ENCODE measurements at regions not wholly inside any gene's neighbourhood (a gene's known extent, or its start where the extent isn't known, plus 50 kb on each side); places are given as distances from the start of the nearest gene placed in this dataset.

DNA sequence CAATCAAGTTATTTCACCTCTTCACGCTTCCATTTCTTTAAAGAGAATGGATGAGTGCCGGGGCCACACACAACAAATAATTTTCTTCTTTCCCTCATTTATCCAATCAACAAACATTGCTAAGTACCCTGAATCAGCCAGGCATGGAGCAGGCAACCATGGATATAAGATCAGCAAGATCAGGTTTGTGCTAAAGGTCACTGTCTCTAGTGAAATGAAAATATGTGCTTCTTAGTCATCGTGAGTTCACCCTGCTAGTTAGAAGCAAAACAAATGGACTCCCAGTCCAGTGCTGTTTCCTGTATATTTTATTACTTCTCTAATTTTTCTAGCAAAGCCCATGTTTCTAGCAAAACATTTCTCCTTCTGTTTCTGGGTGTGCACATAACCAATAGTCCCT is 629.2 kb downstream of the BNC2 start:
- in situ Hi-C loops (cut with MboI): no loop called here
- H3K27me3 ChIP-seq (ENCODE audit: control insufficient read depth in 2 of 2, insufficient read depth in 2 of 2, low read length in 2 of 2): no peaks in the 10 kb centered on the region
- no peak overlapping the region for H3K9ac ChIP-seq (ENCODE audit: insufficient read depth in 1 of 2, low read depth in 2 of 2, low read length in 2 of 2)
- DNase-seq (ENCODE audit: extremely low read depth in 1 of 4, low spot score in 3 of 4) (no peak), ATAC-seq (no peak), FAIRE-seq (no peak)
- POLR2A ChIA-PET: no interaction called here
- CTCF ChIA-PET (ENCODE audit: low intra/inter-chr PET ratio): no interaction called here
- no peaks in the 10 kb centered on the region for H3K9me1 ChIP-seq (ENCODE audit: control insufficient read depth, insufficient read depth, low read length)
- no TSS peak for BruUV-seq (replicated peaks)
- H3K27ac ChIP-seq (ENCODE audit: extremely low read depth, low read depth, low read length): no peak overlapping the region
- H3K4me1 ChIP-seq (replicated peaks in 1 of 2; ENCODE audit: control insufficient read depth in 2 of 2, insufficient read depth in 2 of 2, low read length in 2 of 2): no peaks in the 10 kb centered on the region
- H2AFZ ChIP-seq (ENCODE audit: low read depth, low read length): no peak overlapping the region
- no peaks in the 10 kb centered on the region for H4K20me1 ChIP-seq (replicated peaks; ENCODE audit: control insufficient read depth, insufficient read depth, low read length)
- intact Hi-C loops (cut with micrococcal nuclease): no loop called here
- H3K4me3 ChIP-seq: no peak overlapping the region
- no peaks in the 10 kb centered on the region for H3K9me3 ChIP-seq (replicated peaks; ENCODE audit: control insufficient read depth, insufficient read depth, low read depth, low read length)
- no peaks in the 10 kb centered on the region for H3K36me3 ChIP-seq (ENCODE audit: control insufficient read depth, insufficient read depth, low read length)
- WGBS (ENCODE audit: insufficient coverage, low coverage, missing lambda C conversion rate): 0% methylated on average over 3 of the region's 3 CpGs
- H3K79me2 ChIP-seq (ENCODE audit: control insufficient read depth, insufficient read depth, low read length): no peaks in the 10 kb centered on the region
- no peak for TF ChIP-seq ARID1B (IDR thresholded peaks at IDR 0.05)
- no peak for TF ChIP-seq CBFA2T2 (conservative IDR thresholded peaks at IDR 0.05)
- TF ChIP-seq NKRF (IDR thresholded peaks at IDR 0.05; ENCODE audit: borderline replicate concordance): no peak
- TF ChIP-seq ZNF134 (CRISPR knock-in tag; conservative IDR thresholded peaks at IDR 0.05): no peak
- TF ChIP-seq ZNF174 (CRISPR knock-in tag; IDR thresholded peaks at IDR 0.05): no peak
- TF ChIP-seq ZFX (CRISPR knock-in tag; IDR thresholded peaks at IDR 0.05): no peak
- H3K4me2 ChIP-seq (ENCODE audit: insufficient read depth, low read length): no peak overlapping the region

- no peaks in the 10 kb centered on the region for H3K36me3 ChIP-seq (ENCODE audit: control insufficient read depth, insufficient read depth, low read length)
- no peak for DNase-seq (ENCODE audit: extremely low read depth in 1 of 4, low spot score in 3 of 4)
- no peak overlapping the region for H3K9ac ChIP-seq (ENCODE audit: insufficient read depth in 1 of 2, low read depth in 2 of 2, low read length in 2 of 2)
- POLR2A ChIA-PET: no interaction called here
- FAIRE-seq: no peak
- ATAC-seq: no peak
- H4K20me1 ChIP-seq (replicated peaks; ENCODE audit: control insufficient read depth, insufficient read depth, low read length): no peaks in the 10 kb centered on the region
- no peak overlapping the region for H2AFZ ChIP-seq (ENCODE audit: low read depth, low read length)
- CTCF ChIA-PET (ENCODE audit: low intra/inter-chr PET ratio): no interaction called here
- in situ Hi-C loops (cut with MboI) (no loop called here), intact Hi-C loops (cut with micrococcal nuclease) (no loop called here)
- H3K27me3 ChIP-seq (ENCODE audit: control insufficient read depth in 2 of 2, insufficient read depth in 2 of 2, low read length in 2 of 2): no peaks in the 10 kb centered on the region
- no peaks in the 10 kb centered on the region for H3K9me1 ChIP-seq (ENCODE audit: control insufficient read depth, insufficient read depth, low read length)
- no peak overlapping the region for H3K27ac ChIP-seq (ENCODE audit: extremely low read depth, low read depth, low read length)
- no peaks in the 10 kb centered on the region for H3K79me2 ChIP-seq (ENCODE audit: control insufficient read depth, insufficient read depth, low read length)
- H3K9me3 ChIP-seq (replicated peaks; ENCODE audit: control insufficient read depth, insufficient read depth, low read depth, low read length): no peaks in the 10 kb centered on the region
- BruUV-seq (replicated peaks): no TSS peak
- H3K4me1 ChIP-seq (replicated peaks in 1 of 2; ENCODE audit: control insufficient read depth in 2 of 2, insufficient read depth in 2 of 2, low read length in 2 of 2): no peaks in the 10 kb centered on the region
- 0% methylated on average over 2 of the region's 5 CpGs for WGBS (ENCODE audit: insufficient coverage, low coverage, missing lambda C conversion rate)
- no peak overlapping the region for H3K4me3 ChIP-seq
- H3K4me2 ChIP-seq (ENCODE audit: insufficient read depth, low read length): no peak overlapping the region
- TF ChIP-seq ZNF408 (CRISPR knock-in tag; IDR thresholded peaks at IDR 0.05; ENCODE audit: low read depth) (no peak), MAX (CRISPR knock-in tag; IDR thresholded peaks at IDR 0.05) (no peak), DACH1 (IDR thresholded peaks at IDR 0.05; ENCODE audit: partially characterized antibody) (no peak), ZNF75A (CRISPR knock-in tag; IDR thresholded peaks at IDR 0.05) (no peak), FOS (IDR thresholded peaks at IDR 0.05; ENCODE audit: extremely low read depth, insufficient read length) (no peak), SREBF2 (CRISPR knock-in tag; IDR thresholded peaks at IDR 0.05) (no peak)
- TF ChIP-seq, protein P1, sequence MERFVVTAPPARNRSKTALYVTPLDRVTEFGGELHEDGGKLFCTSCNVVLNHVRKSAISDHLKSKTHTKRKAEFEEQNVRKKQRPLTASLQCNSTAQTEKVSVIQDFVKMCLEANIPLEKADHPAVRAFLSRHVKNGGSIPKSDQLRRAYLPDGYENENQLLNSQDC (CRISPR knock-in tag; IDR thresholded peaks at IDR 0.05): no peak
- TF ChIP-seq, protein P2, sequence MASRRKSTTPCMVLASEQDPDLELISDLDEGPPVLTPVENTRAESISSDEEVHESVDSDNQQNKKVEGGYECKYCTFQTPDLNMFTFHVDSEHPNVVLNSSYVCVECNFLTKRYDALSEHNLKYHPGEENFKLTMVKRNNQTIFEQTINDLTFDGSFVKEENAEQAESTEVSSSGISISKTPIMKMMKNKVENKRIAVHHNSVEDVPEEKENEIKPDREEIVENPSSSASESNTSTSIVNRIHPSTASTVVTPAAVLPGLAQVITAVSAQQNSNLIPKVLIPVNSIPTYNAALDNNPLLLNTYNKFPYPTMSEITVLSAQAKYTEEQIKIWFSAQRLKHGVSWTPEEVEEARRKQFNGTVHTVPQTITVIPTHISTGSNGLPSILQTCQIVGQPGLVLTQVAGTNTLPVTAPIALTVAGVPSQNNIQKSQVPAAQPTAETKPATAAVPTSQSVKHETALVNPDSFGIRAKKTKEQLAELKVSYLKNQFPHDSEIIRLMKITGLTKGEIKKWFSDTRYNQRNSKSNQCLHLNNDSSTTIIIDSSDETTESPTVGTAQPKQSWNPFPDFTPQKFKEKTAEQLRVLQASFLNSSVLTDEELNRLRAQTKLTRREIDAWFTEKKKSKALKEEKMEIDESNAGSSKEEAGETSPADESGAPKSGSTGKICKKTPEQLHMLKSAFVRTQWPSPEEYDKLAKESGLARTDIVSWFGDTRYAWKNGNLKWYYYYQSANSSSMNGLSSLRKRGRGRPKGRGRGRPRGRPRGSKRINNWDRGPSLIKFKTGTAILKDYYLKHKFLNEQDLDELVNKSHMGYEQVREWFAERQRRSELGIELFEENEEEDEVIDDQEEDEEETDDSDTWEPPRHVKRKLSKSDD (conservative IDR thresholded peaks at IDR 0.05; ENCODE audit: low read length): no peak
Observed at GRCh38 chr9:16243798-16244197, 626.7 kb downstream of the BNC2 start.

Measured in K562 (cell line).